Mucosa of gallbladder (tissue), 1 donor: ENCODE measurements at regions not wholly inside any gene's neighbourhood (a gene's known extent, or its start where the extent isn't known, plus 50 kb on each side); places are given as distances from the start of the nearest gene placed in this dataset.
"Not testable (repeated sequence)": the region's sequence is repeated elsewhere in the genome, so short reads cannot be mapped to it uniquely, and the experiment has no call there.

Experiments used
- DNase-seq: peaks from one replicate; pipeline ENCODE4 v3.0.0-alpha.2; 2020; ENCODE audit warnings: low spot score
- donor health status: DM: no; HTN: no; CAD: no.

- DNase-seq: no peak
These were observed 50.9 kb upstream of the PDE1A start for GRCh38 chr2:182477774-182478173.

- no peak for DNase-seq
These were observed 54.8 kb upstream of the PDE1A start for GRCh38 chr2:182481676-182482075.

- DNase-seq: no peak
These were observed 55.7 kb upstream of the PDE1A start for GRCh38 chr2:182482511-182482910.

GRCh38 chr2:182496596-182496995 is 69.8 kb upstream of the PDE1A start:
- DNase-seq: no peak

GRCh38 chr2:182499706-182500470 is 73.1 kb upstream of the PDE1A start:
- no peak for DNase-seq

- no peak for DNase-seq
These were observed 77.0 kb upstream of the PDE1A start for GRCh38 chr2:182503886-182504285.

- DNase-seq: no peak
These were observed 78.1 kb upstream of the PDE1A start for GRCh38 chr2:182504903-182505302.

GRCh38 chr2:182506606-182507005 is 79.8 kb upstream of the PDE1A start:
- DNase-seq: no peak

GRCh38 chr2:182508583-182508982 is 81.7 kb upstream of the PDE1A start:
- not testable (repeated sequence) for DNase-seq

- no peak for DNase-seq
These were observed 82.4 kb upstream of the PDE1A start for GRCh38 chr2:182509216-182509615.

- no peak for DNase-seq
These were observed 94.9 kb upstream of the PDE1A start for GRCh38 chr2:182521453-182522404.

GRCh38 chr2:182522405-182522896 is 95.6 kb upstream of the PDE1A start:
- no peak for DNase-seq

- no peak for DNase-seq
These were observed 96.2 kb upstream of the PDE1A start for GRCh38 chr2:182522972-182523473.

- DNase-seq: no peak
These were observed 103.8 kb upstream of the PDE1A start for GRCh38 chr2:182530636-182531035.

GRCh38 chr2:182540252-182540651 is 113.4 kb upstream of the PDE1A start:
- DNase-seq: no peak

- no peak for DNase-seq
These were observed 114.4 kb upstream of the PDE1A start for GRCh38 chr2:182541268-182541667.

GRCh38 chr2:182542501-182543258 is 115.8 kb upstream of the PDE1A start:
- no peak for DNase-seq

- DNase-seq: no peak
These were observed 117.1 kb upstream of the PDE1A start for GRCh38 chr2:182543741-182544525.

- no peak for DNase-seq
These were observed 118.8 kb upstream of the PDE1A start for GRCh38 chr2:182545420-182546167.
